ENCODE measurements at regions not wholly inside any gene's neighbourhood (a gene's known extent, or its start where the extent isn't known, plus 50 kb on each side); places are given as distances from the start of the nearest gene placed in this dataset.

- TF ChIP-seq CTCF (IDR thresholded peaks at IDR 0.05; ENCODE audit: insufficient read depth, low read length) (no peak), GABPA (IDR thresholded peaks at IDR 0.05; ENCODE audit: low read depth) (no peak), POLR2AphosphoS5 (IDR thresholded peaks at IDR 0.05; ENCODE audit: low read depth) (no peak)
- TF ChIP-seq, protein P1, sequence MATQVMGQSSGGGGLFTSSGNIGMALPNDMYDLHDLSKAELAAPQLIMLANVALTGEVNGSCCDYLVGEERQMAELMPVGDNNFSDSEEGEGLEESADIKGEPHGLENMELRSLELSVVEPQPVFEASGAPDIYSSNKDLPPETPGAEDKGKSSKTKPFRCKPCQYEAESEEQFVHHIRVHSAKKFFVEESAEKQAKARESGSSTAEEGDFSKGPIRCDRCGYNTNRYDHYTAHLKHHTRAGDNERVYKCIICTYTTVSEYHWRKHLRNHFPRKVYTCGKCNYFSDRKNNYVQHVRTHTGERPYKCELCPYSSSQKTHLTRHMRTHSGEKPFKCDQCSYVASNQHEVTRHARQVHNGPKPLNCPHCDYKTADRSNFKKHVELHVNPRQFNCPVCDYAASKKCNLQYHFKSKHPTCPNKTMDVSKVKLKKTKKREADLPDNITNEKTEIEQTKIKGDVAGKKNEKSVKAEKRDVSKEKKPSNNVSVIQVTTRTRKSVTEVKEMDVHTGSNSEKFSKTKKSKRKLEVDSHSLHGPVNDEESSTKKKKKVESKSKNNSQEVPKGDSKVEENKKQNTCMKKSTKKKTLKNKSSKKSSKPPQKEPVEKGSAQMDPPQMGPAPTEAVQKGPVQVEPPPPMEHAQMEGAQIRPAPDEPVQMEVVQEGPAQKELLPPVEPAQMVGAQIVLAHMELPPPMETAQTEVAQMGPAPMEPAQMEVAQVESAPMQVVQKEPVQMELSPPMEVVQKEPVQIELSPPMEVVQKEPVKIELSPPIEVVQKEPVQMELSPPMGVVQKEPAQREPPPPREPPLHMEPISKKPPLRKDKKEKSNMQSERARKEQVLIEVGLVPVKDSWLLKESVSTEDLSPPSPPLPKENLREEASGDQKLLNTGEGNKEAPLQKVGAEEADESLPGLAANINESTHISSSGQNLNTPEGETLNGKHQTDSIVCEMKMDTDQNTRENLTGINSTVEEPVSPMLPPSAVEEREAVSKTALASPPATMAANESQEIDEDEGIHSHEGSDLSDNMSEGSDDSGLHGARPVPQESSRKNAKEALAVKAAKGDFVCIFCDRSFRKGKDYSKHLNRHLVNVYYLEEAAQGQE (IDR thresholded peaks at IDR 0.05; ENCODE audit: insufficient replicate concordance, low read depth), result no peak
These were observed 71.3 kb upstream of the ALX4 start for GRCh38 chr11:44381261-44381660.

Measured in HL-60 (cell line).